PC-3 (cell line): ENCODE measurements at regions not wholly inside any gene's neighbourhood (a gene's known extent, or its start where the extent isn't known, plus 50 kb on each side); places are given as distances from the start of the nearest gene placed in this dataset.
"Not testable (repeated sequence)": the region's sequence is repeated elsewhere in the genome, so short reads cannot be mapped to it uniquely, and the experiment has no call there.

ENCODE experiments used
- ATAC-seq: fragments of 200-7000 bp; cut with Tn5 transposase; 2 replicates; pipeline ENCODE4 v1.9.1; 2020; ENCODE audit warnings: mild to moderate bottlenecking, moderate library complexity
- BruUV-seq: library from RNA; stranded (reverse); fragments of 400-500 nt; replicated peaks from 2 replicates; lab custom pipeline; 2021; lab: Mats Ljungman, UMichigan
- CTCF ChIA-PET: fragments of 300-600 bp; sonication (Branson Sonifier 250); formaldehyde crosslinking; loops from one replicate; lab custom pipeline; 2022; ENCODE audit warnings: antibody characterized with exemption; lab: Charles Lee
- POLR2A ChIA-PET: fragments of 300-600 bp; sonication (Branson Sonifier 250); formaldehyde crosslinking; loops from one replicate; lab custom pipeline; 2022; ENCODE audit warnings: antibody characterized with exemption; ENCODE audit not compliant: unreplicated experiment; lab: Charles Lee
- DNase-seq: peaks from one replicate; pipeline ENCODE4 v3.0.0-alpha.2; 2015
- H2AFZ ChIP-seq: fragments of 300-600 bp; sonication (generic); 2 replicates; pipeline ENCODE4 v1.6.0; 2016; ENCODE audit warnings: antibody characterized with exemption, low read length
- H3F3A ChIP-seq: fragments of 300-600 bp; sonication (generic); one replicate; pipeline ENCODE4 v1.6.0; 2017; ENCODE audit warnings: antibody characterized with exemption, low read length, control low read depth, mild to moderate bottlenecking; ENCODE audit not compliant: unreplicated experiment
- H3K27ac ChIP-seq: fragments of 300-600 bp; sonication (generic); 2 replicates; pipeline ENCODE4 v1.5.1; 2016; ENCODE audit warnings: mild to moderate bottlenecking, low read length
- H3K27me3 ChIP-seq: fragments of 300-600 bp; sonication (generic); 2 replicates; pipeline ENCODE4 v1.6.1; 2016; ENCODE audit warnings: low read length, mixed read lengths
- H3K36me3 ChIP-seq: fragments of 300-600 bp; sonication (generic); 2 replicates; pipeline ENCODE4 v1.6.1; 2016; ENCODE audit warnings: low read depth, mixed run types, low read length, mixed read lengths
- H3K4me1 ChIP-seq: fragments of 300-600 bp; sonication (generic); 2 replicates; pipeline ENCODE4 v1.5.1; 2016; ENCODE audit warnings: low read length; ENCODE audit not compliant: insufficient read depth
- H3K4me2 ChIP-seq: fragments of 300-600 bp; sonication (generic); 2 replicates; pipeline ENCODE4 v1.6.0; 2016; ENCODE audit warnings: low read length
- H3K4me3 ChIP-seq: fragments of 300-600 bp; sonication (generic); 2 replicates; pipeline ENCODE4 v1.5.1; 2016; ENCODE audit warnings: mild to moderate bottlenecking, low read length, mixed read lengths
- H3K79me2 ChIP-seq: fragments of 300-600 bp; sonication (generic); 2 replicates; pipeline ENCODE4 v1.6.1; 2017; ENCODE audit warnings: low read length, mixed read lengths
- H3K9ac ChIP-seq: fragments of 300-600 bp; sonication (generic); 2 replicates; pipeline ENCODE4 v1.6.0; 2016; ENCODE audit warnings: mild to moderate bottlenecking, low read length
- H3K9me2 ChIP-seq: fragments of 300-600 bp; sonication (generic); replicated peaks from 2 replicates; pipeline ENCODE4 v1.6.1; 2016; ENCODE audit warnings: mixed run types, low read length, mixed read lengths
- H3K9me3 ChIP-seq: fragments of 300-600 bp; sonication (generic); 2 replicates; pipeline ENCODE4 v1.6.1; 2016; ENCODE audit warnings: low read length, mixed read lengths
- H4K20me1 ChIP-seq: fragments of 300-600 bp; sonication (generic); 2 replicates; pipeline ENCODE4 v1.6.1; 2016; ENCODE audit warnings: low read length, mixed read lengths
- CTCF ChIP-seq: fragments of 300-600 bp; sonication (generic); conservative IDR thresholded peaks from 2 replicates; pipeline ENCODE4 v1.5.1; 2017; ENCODE audit warnings: antibody characterized with exemption, low read depth, mild to moderate bottlenecking, low read length
- EZH2 ChIP-seq: fragments of 300-600 bp; sonication (generic); IDR thresholded peaks from one replicate; pipeline ENCODE4 v1.6.1; 2017; ENCODE audit warnings: antibody characterized with exemption, mild to moderate bottlenecking, low read length; ENCODE audit not compliant: unreplicated experiment
- EZH2phosphoT487 ChIP-seq: fragments of 300-600 bp; sonication (generic); IDR thresholded peaks from 2 replicates; pipeline ENCODE4 v1.6.1; 2018; ENCODE audit warnings: mild to moderate bottlenecking, antibody characterized with exemption, low read length, borderline replicate concordance
- intact Hi-C: fragments of 100-400 bp; cut with micrococcal nuclease; formaldehyde crosslinking; loops from 2 replicates; pipeline ENCODE4 v1.9.0; 2023

GRCh38 chr4:103422467-103423219 lies 224.5 kb upstream of the CENPE start:
- Histone ChIP-seq H3K9me3 (no peaks in the 10 kb centered on the region), H3K79me2 (no peaks in the 10 kb centered on the region), H3K36me3 (no peaks in the 10 kb centered on the region), H3K9me2 (no peaks in the 10 kb centered on the region), H4K20me1 (no peaks in the 10 kb centered on the region), H3K27me3 (no peaks in the 10 kb centered on the region), H3F3A (no peaks in the 10 kb centered on the region), H3K27ac (no peak overlapping the region), H3K9ac (no peak overlapping the region), H3K4me1 (peaks cover 29% of the 10 kb centered on the region), H3K4me2 (0 out of 2 replicates have a peak overlapping the region, but pooled peaks have one; percentile 11), H3K4me3 (no peak overlapping the region), H2AFZ (no peak overlapping the region)
- ChIA-PET POLR2A (no interaction called here), CTCF (no interaction called here)
- ATAC-seq (peak; percentile 38), DNase-seq (peak; percentile 25)
- TF ChIP-seq CTCF (no peak), EZH2 (no peak), EZH2phosphoT487 (no peak)
- BruUV-seq: no TSS peak
- intact Hi-C loops: no loop called here

- Histone ChIP-seq H3K4me3 (no peak overlapping the region), H3K36me3 (no peaks in the 10 kb centered on the region), H3K27ac (no peak overlapping the region), H2AFZ (no peak overlapping the region), H4K20me1 (no peaks in the 10 kb centered on the region), H3K9me2 (no peaks in the 10 kb centered on the region), H3K9me3 (no peaks in the 10 kb centered on the region), H3K79me2 (no peaks in the 10 kb centered on the region), H3K4me2 (no peak overlapping the region), H3F3A (no peaks in the 10 kb centered on the region), H3K4me1 (no peaks in the 10 kb centered on the region), H3K9ac (no peak overlapping the region), H3K27me3 (no peaks in the 10 kb centered on the region)
- DNase-seq (peak; percentile 11), ATAC-seq (no peak)
- intact Hi-C loops: no loop called here
- no TSS peak for BruUV-seq
- TF ChIP-seq EZH2 (no peak), CTCF (no peak)
- ChIA-PET POLR2A (no interaction called here), CTCF (no interaction called here)
Measured at GRCh38 chr4:103415801-103416200, 217.7 kb upstream of the CENPE start.

- H3K4me3 ChIP-seq, H3K27me3 ChIP-seq, BruUV-seq, H3K9ac ChIP-seq, H3K36me3 ChIP-seq, DNase-seq, ATAC-seq, CTCF ChIA-PET, H3K4me2 ChIP-seq, POLR2A ChIA-PET, H3K27ac ChIP-seq, H3F3A ChIP-seq, intact Hi-C loops, H4K20me1 ChIP-seq, H3K4me1 ChIP-seq, H3K79me2 ChIP-seq, H3K9me3 ChIP-seq, H2AFZ ChIP-seq, H3K9me2 ChIP-seq: not testable (repeated sequence)
Measured at GRCh38 chr4:103412646-103413045, 214.5 kb upstream of the CENPE start.
